DMS153 treated with DMSO at 0.1 percent for 48 hours (cell line): ENCODE measurements at regions not wholly inside any gene's neighbourhood (a gene's known extent, or its start where the extent isn't known, plus 50 kb on each side); places are given as distances from the start of the nearest gene placed in this dataset.

Experiments used
- DNase-seq: peaks from one replicate; lab custom pipeline; 2025; ENCODE audit not compliant: unreplicated experiment; lab: John Stamatoyannopoulos, UW

- DNase-seq, result no peak
Observed at GRCh38 chr16:65222536-65222935, 100.7 kb upstream of the CDH11 start.

GRCh38 chr16:65222049-65222448 is 100.2 kb upstream of the CDH11 start:
- no peak for DNase-seq

DNA sequence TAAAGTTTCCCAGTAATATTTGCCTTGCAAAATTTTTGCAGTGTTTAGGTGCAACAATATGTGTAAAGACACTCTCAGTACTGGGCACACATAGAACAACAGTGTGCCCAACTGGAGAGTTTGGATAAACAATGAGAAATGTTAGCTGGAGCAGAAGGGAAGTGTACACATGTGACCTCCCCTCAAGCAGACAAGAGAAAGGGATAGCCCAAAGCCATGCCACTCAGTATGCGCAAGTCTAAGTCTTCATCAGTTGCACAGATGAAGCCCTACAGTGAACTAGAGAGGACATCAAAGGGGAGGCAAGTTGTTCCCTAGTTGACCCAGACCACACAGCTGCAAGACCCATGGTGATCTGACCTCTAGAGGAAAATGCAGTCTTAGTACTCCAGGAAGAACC is 97.9 kb upstream of the CDH11 start:
- DNase-seq, result no peak

DNA sequence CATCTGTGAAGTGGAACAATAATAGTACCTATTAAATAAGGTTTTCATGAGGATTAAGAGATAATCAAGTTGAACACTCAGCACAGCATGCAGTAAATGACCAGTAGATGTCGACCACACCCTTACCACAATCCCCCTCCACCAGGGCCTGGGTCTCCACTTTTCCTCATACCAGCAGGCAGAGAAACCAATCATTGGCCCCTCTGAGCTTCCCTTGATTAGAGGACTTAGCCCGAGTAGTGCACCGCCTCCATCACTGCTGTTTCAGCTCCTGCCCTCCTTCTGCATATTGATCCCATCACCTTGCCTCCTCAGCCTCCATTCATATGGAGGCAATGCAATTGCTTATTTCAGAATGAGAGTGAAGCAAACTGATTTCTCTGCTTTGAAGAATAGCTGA is 96.5 kb upstream of the CDH11 start:
- no peak for DNase-seq

GRCh38 chr16:65213866-65214595 is 92.2 kb upstream of the CDH11 start:
- no peak for DNase-seq

DNA sequence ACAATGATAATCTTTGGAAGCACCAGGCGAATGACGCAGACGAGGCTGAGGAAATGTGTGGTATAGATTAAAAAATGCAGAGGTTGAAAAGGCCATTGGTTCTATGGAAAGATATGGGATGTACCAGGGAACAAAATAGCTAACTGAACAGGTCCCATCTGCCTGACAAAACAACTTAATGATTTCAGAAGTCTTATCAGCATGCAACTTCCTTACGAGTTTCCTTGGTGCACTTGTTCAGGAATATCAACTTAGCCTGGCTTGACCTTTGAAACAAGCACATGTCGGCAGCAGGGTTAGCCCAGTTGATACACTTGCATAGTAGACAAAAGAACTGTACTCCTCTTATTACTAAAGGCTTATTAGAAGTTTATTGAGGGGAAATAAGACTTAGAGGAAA is 90.9 kb upstream of the CDH11 start:
- no peak for DNase-seq

- DNase-seq, result no peak
Observed at GRCh38 chr16:65212240-65212639, 90.4 kb upstream of the CDH11 start.

- DNase-seq, result no peak
Observed at GRCh38 chr16:65202461-65202860, 80.6 kb upstream of the CDH11 start.

DNA sequence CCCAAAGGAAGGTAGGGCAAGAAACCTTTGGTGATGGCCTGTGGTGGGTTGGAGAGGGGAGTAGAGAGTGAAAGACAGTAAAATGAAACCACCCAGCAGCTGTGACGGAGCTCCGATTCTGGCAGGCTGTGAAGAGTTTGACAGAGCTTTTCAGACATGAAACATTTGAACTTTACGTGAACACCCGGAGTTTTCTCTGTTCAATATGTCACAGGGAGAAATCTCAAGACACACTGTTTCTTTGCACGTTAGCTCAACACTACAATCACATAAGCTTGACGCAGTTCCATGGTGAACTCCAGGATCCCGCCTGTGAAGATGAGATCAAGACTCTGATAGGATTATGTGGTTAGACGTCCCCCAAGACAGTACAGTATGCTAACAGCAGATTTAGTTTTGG is 79.6 kb upstream of the CDH11 start:
- no peak for DNase-seq

- DNase-seq, result no peak
Observed at GRCh38 chr16:65200857-65201256, 79.0 kb upstream of the CDH11 start.

DNA sequence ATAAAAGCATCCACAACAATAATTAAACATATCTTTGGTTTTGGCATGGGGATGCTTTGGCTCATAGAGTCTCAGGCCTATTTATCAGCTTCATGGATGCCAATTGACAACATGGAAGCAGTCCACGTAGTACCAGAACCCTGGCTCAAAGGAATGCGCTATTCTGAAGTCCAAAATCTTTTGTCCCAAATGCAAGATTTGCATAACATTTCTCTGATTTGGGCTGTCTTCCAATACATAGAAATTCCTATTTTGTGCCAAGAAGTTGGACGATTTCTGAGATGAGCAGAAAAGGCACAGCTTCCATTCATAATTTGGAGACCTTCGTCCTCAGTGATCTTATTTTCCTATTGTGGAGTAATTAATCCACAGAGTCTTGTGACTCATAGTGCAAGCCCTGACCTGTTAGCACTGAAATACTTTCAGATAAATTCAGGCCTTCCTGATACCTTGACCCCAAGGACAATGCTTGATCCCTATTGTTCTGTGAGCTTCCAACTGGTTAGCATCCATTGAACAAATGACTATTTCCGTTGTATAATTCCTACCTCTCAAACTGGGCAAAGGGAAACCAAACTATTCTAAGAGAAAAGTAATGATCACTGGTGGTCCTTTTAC is 78.4 kb upstream of the CDH11 start:
- no peak for DNase-seq

GRCh38 chr16:65196420-65197075 is 74.7 kb upstream of the CDH11 start:
- DNase-seq, result peak; percentile 44

GRCh38 chr16:65195998-65196397 is 74.1 kb upstream of the CDH11 start:
- no peak for DNase-seq

DNA sequence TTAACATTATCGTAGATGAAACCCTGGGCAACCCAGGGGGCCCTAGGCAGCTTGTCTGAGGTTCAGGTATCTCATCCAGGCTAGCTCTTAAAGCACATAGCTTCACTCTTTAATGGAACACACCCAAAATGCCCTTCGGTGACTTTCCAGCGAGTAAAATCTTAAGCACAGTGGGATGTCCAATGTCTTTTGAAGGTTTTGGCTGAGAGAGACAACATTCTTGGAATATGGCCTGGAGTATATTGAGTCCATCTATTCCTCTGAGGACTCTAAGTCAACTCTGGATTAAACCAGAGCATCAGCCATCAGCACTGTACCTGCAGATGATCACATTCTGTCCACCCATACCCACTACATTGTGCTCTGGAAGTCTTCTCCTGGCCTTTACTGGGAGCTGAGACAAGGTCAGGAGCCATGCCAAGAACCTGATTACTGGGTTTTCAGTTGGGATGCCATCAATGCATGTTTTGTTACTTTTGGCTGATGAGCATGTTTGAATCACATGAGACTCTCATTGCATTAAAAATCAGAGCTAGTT is 63.4 kb upstream of the CDH11 start:
- no peak for DNase-seq

- DNase-seq, result no peak
Observed at GRCh38 chr16:65181071-65181561, 59.3 kb upstream of the CDH11 start.

GRCh38 chr16:65178151-65178550 is 56.3 kb upstream of the CDH11 start:
- no peak for DNase-seq

DNA sequence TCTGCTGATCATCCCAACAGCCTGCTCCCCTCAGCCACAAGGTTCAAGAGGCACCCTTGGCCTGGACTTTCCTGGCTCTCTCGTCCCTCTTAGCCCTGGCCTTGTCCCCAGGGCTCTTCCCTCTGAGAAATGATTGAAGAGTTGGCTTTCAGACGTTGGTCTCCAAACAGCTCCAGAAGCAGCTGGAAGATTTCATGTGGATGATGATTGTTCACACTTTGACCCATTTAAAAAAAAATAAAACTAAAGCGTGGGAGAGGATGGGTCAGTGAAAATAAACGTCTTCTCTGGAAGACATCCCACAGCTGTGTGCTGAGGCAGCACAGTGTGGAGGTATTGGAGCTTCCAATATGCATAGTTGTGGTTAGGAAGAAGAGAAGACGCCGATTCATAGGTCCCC is 54.7 kb upstream of the CDH11 start:
- DNase-seq, result no peak

GRCh38 chr16:65172356-65172755 is 50.5 kb upstream of the CDH11 start:
- no peak for DNase-seq
